OCI-LY3 (cell line): ENCODE measurements at regions not wholly inside any gene's neighbourhood (a gene's known extent, or its start where the extent isn't known, plus 50 kb on each side); places are given as distances from the start of the nearest gene placed in this dataset.

Experiments used
- H2AFZ ChIP-seq: fragments of 200-600, 300-600 bp; shearing (Covaris generic); 2 replicates; pipeline ENCODE4 v1.6.0; 2014; ENCODE audit warnings: antibody characterized with exemption, low read depth, low read length
- H3K27ac ChIP-seq: fragments of 200-600, 300-600 bp; sonication (generic); 2 replicates; pipeline ENCODE4 v1.5.1; 2014; ENCODE audit warnings: mild to moderate bottlenecking, low read length, moderate library complexity, mixed read lengths
- H3K27me3 ChIP-seq: fragments of 200-600, 300-600 bp; sonication (generic); 2 replicates; pipeline ENCODE4 v1.6.1; 2014; ENCODE audit warnings: low read depth, low read length, mixed read lengths
- H3K36me3 ChIP-seq: fragments of 200-600, 300-600 bp; sonication (generic); replicated peaks from 2 replicates; pipeline ENCODE3; 2014; ENCODE audit warnings: low read depth, low read length, mixed read lengths
- H3K4me1 ChIP-seq: fragments of 300-600, 200-600 bp; sonication (generic); 2 replicates; pipeline ENCODE4 v1.6.1; 2014; ENCODE audit warnings: low read length, mixed read lengths
- H3K4me2 ChIP-seq: fragments of 200-600, 300-600 bp; sonication (generic); 2 replicates; pipeline ENCODE4 v1.6.1; 2014; ENCODE audit warnings: low read length, mixed read lengths
- H3K4me3 ChIP-seq: fragments of 300-600, 200-600 bp; sonication (generic); 2 replicates; pipeline ENCODE4 v1.5.1; 2014; ENCODE audit warnings: antibody characterized with exemption, mild to moderate bottlenecking, low read length, moderate library complexity
- H3K79me2 ChIP-seq: fragments of 300-600, 200-600 bp; shearing (Covaris generic); 2 replicates; pipeline ENCODE4 v1.6.1; 2014; ENCODE audit warnings: mild to moderate bottlenecking, low read length, mixed read lengths
- H3K9ac ChIP-seq: fragments of 300-600, 200-600 bp; shearing (Covaris generic); 2 replicates; pipeline ENCODE4 v1.6.0; 2014; ENCODE audit warnings: mild to moderate bottlenecking, low read length, moderate library complexity
- H3K9me3 ChIP-seq: fragments of 200-600, 300-600 bp; shearing (Covaris generic); 2 replicates; pipeline ENCODE4 v1.6.1; 2014; ENCODE audit warnings: low read length, mixed read lengths; ENCODE audit not compliant: insufficient read depth
- H4K20me1 ChIP-seq: fragments of 200-600, 300-600 bp; sonication (generic); 2 replicates; pipeline ENCODE4 v1.6.1; 2016; ENCODE audit warnings: low read length, mixed read lengths; ENCODE audit not compliant: insufficient read depth
- CTCF ChIP-seq: fragments of 200-600, 300-600 bp; sonication (generic); IDR thresholded peaks from 2 replicates; pipeline ENCODE4 v1.5.1; 2014; ENCODE audit warnings: antibody characterized with exemption, low read length, low read depth
- EZH2phosphoT487 ChIP-seq: fragments of 200-600 bp; shearing (Covaris generic); IDR thresholded peaks from 2 replicates; pipeline ENCODE4 v1.6.1; 2018; ENCODE audit warnings: antibody characterized with exemption, mixed run types, low read depth

GRCh38 chr11:133787379-133788141 is 57.8 kb downstream of the SPATA19 start:
- H3K4me1 ChIP-seq, result no peaks in the 10 kb centered on the region
- no peak overlapping the region for H3K4me3 ChIP-seq
- TF ChIP-seq EZH2phosphoT487 (no peak), CTCF (no peak)
- H3K9me3 ChIP-seq, result no peaks in the 10 kb centered on the region
- no peaks in the 10 kb centered on the region for H3K36me3 ChIP-seq
- H3K9ac ChIP-seq, result no peak overlapping the region
- no peak overlapping the region for H2AFZ ChIP-seq
- H4K20me1 ChIP-seq, result no peaks in the 10 kb centered on the region
- no peaks in the 10 kb centered on the region for H3K27me3 ChIP-seq
- H3K79me2 ChIP-seq, result no peaks in the 10 kb centered on the region
- H3K4me2 ChIP-seq, result no peak overlapping the region
- no peak overlapping the region for H3K27ac ChIP-seq

DNA sequence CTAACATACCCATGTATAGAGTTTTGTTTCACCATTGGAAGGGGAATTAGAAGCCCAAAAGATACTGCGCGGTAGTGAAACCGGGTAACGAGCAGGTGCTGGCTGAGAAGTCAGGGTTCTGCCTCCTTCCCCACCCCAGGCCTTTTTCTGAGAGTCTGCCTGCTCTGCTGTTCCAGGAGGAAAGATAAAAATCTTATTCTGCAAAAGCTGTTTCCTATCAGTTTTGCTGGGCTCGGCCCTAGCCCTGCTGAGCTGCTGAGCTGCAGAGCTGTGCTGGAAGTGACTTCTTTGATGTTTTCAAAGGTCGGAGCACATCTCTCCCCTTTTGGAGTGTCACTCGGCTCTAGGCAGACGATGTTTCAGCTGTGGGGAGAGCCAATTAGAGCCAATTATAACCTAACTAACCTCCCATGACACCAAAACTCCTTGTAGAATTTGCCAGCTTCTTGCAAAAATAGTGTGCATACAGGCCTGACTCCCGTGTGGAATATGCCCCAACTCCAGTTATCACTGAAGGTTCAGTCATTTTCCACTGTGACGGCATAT is 59.4 kb downstream of the SPATA19 start:
- TF ChIP-seq CTCF, result no peak
- H3K36me3 ChIP-seq, result no peaks in the 10 kb centered on the region
- H3K4me3 ChIP-seq, result no peak overlapping the region
- H2AFZ ChIP-seq, result no peak overlapping the region
- no peaks in the 10 kb centered on the region for H4K20me1 ChIP-seq
- H3K4me2 ChIP-seq, result no peak overlapping the region
- no peaks in the 10 kb centered on the region for H3K79me2 ChIP-seq
- no peaks in the 10 kb centered on the region for H3K4me1 ChIP-seq
- H3K27me3 ChIP-seq, result no peaks in the 10 kb centered on the region
- H3K27ac ChIP-seq, result no peak overlapping the region
- no peak overlapping the region for H3K9ac ChIP-seq
- no peaks in the 10 kb centered on the region for H3K9me3 ChIP-seq

GRCh38 chr11:133784359-133784758 is 61.0 kb downstream of the SPATA19 start:
- no peak overlapping the region for H3K27ac ChIP-seq
- H3K36me3 ChIP-seq, result no peaks in the 10 kb centered on the region
- H3K79me2 ChIP-seq, result no peaks in the 10 kb centered on the region
- no peaks in the 10 kb centered on the region for H4K20me1 ChIP-seq
- no peaks in the 10 kb centered on the region for H3K9me3 ChIP-seq
- no peaks in the 10 kb centered on the region for H3K27me3 ChIP-seq
- H3K9ac ChIP-seq, result no peak overlapping the region
- H2AFZ ChIP-seq, result no peak overlapping the region
- no peaks in the 10 kb centered on the region for H3K4me1 ChIP-seq
- H3K4me2 ChIP-seq, result no peak overlapping the region
- no peak for TF ChIP-seq EZH2phosphoT487
- TF ChIP-seq CTCF, result no peak
- H3K4me3 ChIP-seq, result no peak overlapping the region

DNA sequence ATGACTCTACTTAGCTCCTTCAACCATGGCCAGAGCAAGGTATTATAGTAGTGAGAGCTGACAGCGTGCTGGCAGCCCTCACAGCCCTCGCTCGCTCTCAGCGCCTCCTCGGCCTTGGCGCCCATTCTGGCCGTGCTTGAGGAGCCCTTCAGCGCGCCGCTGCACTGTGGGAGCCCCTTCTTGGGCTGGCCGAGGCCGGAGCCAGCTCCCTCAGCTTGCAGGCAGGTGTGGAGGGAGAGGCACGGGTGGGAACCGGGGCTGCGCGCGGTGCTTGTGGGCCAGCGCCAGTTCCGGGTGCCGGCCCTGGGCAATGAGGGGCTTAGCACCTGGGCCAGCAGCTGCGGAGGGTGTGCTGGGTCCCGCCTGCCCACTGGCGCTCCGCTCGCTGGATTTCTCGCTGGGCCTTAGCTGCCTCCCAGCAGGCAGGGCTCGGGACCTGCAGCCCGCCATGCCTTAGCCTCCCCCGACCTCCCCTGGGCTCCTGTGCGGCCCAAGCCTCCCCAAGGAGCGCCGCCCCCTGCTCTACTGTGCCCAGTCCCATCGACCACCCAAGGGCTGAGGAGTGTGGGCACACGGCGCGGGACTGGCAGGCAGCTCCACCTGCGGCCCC is 63.1 kb downstream of the SPATA19 start:
- Histone ChIP-seq H3K4me2 (no peak overlapping the region), H3K4me1 (no peaks in the 10 kb centered on the region), H3K9me3 (no peaks in the 10 kb centered on the region), H3K27ac (no peak overlapping the region), H3K9ac (no peak overlapping the region), H2AFZ (no peak overlapping the region), H3K36me3 (no peaks in the 10 kb centered on the region), H3K4me3 (no peak overlapping the region), H4K20me1 (no peaks in the 10 kb centered on the region), H3K79me2 (no peaks in the 10 kb centered on the region), H3K27me3 (no peaks in the 10 kb centered on the region)
- TF ChIP-seq CTCF (no peak), EZH2phosphoT487 (no peak)
